K562 (cell line): ENCODE measurements at regions not wholly inside any gene's neighbourhood (a gene's known extent, or its start where the extent isn't known, plus 50 kb on each side); places are given as distances from the start of the nearest gene placed in this dataset.

ENCODE experiments used
- ATAC-seq: fragments of 200-7000 bp; cut with Tn5 transposase; 3 replicates; pipeline ENCODE4 v1.9.1; 2020; ENCODE audit warnings: moderate library complexity
- BruUV-seq: library from RNA; stranded (reverse); fragments of 400-500 nt; replicated peaks from 2 replicates; lab custom pipeline; 2021; lab: Mats Ljungman, UMichigan
- CTCF ChIA-PET: fragments of 300-600 bp; formaldehyde crosslinking; extraction: SDS; loops from one replicate; lab custom pipeline; 2021; ENCODE audit warnings: low intra/inter-chr PET ratio; lab: Yijun Ruan, JAX
- POLR2A ChIA-PET: fragments of 300-600, 350-650 bp; sonication (Branson Sonifier 250); formaldehyde crosslinking; extraction: SDS; loops from one replicate; lab custom pipeline; 2021; ENCODE audit warnings: antibody characterized with exemption, inconsistent platforms; lab: Yijun Ruan, JAX
- DNase-seq, 4 experiments: peaks; one replicate each; pipeline versions ENCODE4 v3.0.0 to v3.0.0-alpha.2; 2011 to 2018; ENCODE audit warnings: low spot score in 3 of 4, mixed read lengths in 3 of 4; ENCODE audit errors: extremely low read depth in 1 of 4
- FAIRE-seq: peaks from 2 replicates; lab custom pipeline; 2011; peaks lifted over from hg19 to GRCh38; lab: Jason Lieb, UNC
- H2AFZ ChIP-seq: 2 replicates; pipeline ENCODE4 v1.6.0; 2011; ENCODE audit warnings: low read depth, low read length, control low read depth, inconsistent platforms
- H3K27ac ChIP-seq: fragments of 200-600 bp; 3 replicates; pipeline ENCODE4 v1.8.0; 2011; ENCODE audit warnings: low read depth, mild to moderate bottlenecking, control low read depth, inconsistent platforms, low read length, moderate library complexity, mixed read lengths; ENCODE audit errors: extremely low read depth
- H3K27me3 ChIP-seq, 2 experiments: fragments of 300-600 bp in 1 of 2; 2 replicates in 1 of 2; 3 replicates in 1 of 2; pipeline versions ENCODE4 v1.6.0 to v1.8.0; 2011; ENCODE audit warnings: inconsistent platforms in 2 of 2, low read length in 2 of 2, mild to moderate bottlenecking in 1 of 2, mixed read lengths in 1 of 2, moderate library complexity in 1 of 2; ENCODE audit not compliant: control insufficient read depth in 2 of 2, insufficient read depth in 2 of 2
- H3K36me3 ChIP-seq: fragments of 300-600 bp; 3 replicates; pipeline ENCODE4 v1.8.0; 2011; ENCODE audit warnings: mild to moderate bottlenecking, low read length, inconsistent platforms; ENCODE audit not compliant: control insufficient read depth, insufficient read depth
- H3K4me1 ChIP-seq, 2 experiments: fragments of 200-600 bp in 1 of 2; replicated peaks in 1 of 2; 2 replicates in 1 of 2; 3 replicates in 1 of 2; pipeline versions ENCODE4 v1.5.1 to v1.8.0; 2011; ENCODE audit warnings: inconsistent platforms in 2 of 2, low read length in 2 of 2, mild to moderate bottlenecking in 1 of 2, mixed read lengths in 1 of 2, moderate library complexity in 1 of 2; ENCODE audit not compliant: control insufficient read depth in 2 of 2, insufficient read depth in 2 of 2
- H3K4me2 ChIP-seq: 2 replicates; pipeline ENCODE4 v1.6.1; 2011; ENCODE audit warnings: low read length, control low read depth, inconsistent platforms, mixed read lengths; ENCODE audit not compliant: insufficient read depth
- H3K4me3 ChIP-seq: fragments of 200-600 bp; sonication (generic), shearing (Covaris generic); 2 replicates; pipeline ENCODE4 v1.5.1; 2016; ENCODE audit warnings: control low read depth, inconsistent platforms
- H3K79me2 ChIP-seq: fragments of 200-600 bp; 3 replicates; pipeline ENCODE4 v1.8.0; 2011; ENCODE audit warnings: low read length, inconsistent platforms; ENCODE audit not compliant: control insufficient read depth, insufficient read depth
- H3K9ac ChIP-seq, 2 experiments: 2 replicates each; pipeline versions ENCODE4 v1.6.0 to v1.6.1; 2011; ENCODE audit warnings: low read depth in 2 of 2, low read length in 2 of 2, control low read depth in 1 of 2, inconsistent platforms in 1 of 2, mild to moderate bottlenecking in 1 of 2, mixed read lengths in 1 of 2; ENCODE audit not compliant: insufficient read depth in 1 of 2
- H3K9me1 ChIP-seq: one replicate; pipeline ENCODE4 v1.6.0; 2011; ENCODE audit warnings: inconsistent platforms, mild to moderate bottlenecking, low read length, moderate library complexity; ENCODE audit not compliant: control insufficient read depth, insufficient read depth
- H3K9me3 ChIP-seq: replicated peaks from 2 replicates; pipeline ENCODE4 v1.5.1; 2011; ENCODE audit warnings: low read depth, low read length, inconsistent platforms; ENCODE audit not compliant: control insufficient read depth, insufficient read depth
- H4K20me1 ChIP-seq: replicated peaks from 2 replicates; pipeline ENCODE4 v1.6.1; 2011; ENCODE audit warnings: low read length, inconsistent platforms, mixed read lengths; ENCODE audit not compliant: control insufficient read depth, insufficient read depth
- CEBPB ChIP-seq: fragments of 450-650 bp; IDR thresholded peaks from 2 replicates; pipeline ENCODE4 v1.6.1; 2016; ENCODE audit warnings: missing genetic modification characterization, missing compliant biosample characterization
- CTBP1 ChIP-seq: fragments of 450-650 bp; IDR thresholded peaks from 2 replicates; pipeline ENCODE4 v1.6.1; 2016; ENCODE audit warnings: borderline replicate concordance
- DDX20 ChIP-seq: fragments of 450-650 bp; IDR thresholded peaks from 2 replicates; pipeline ENCODE4 v1.6.1; 2016; ENCODE audit warnings: missing genetic modification characterization, low read depth, mild to moderate bottlenecking, missing compliant biosample characterization, moderate library complexity
- MXI1 ChIP-seq: IDR thresholded peaks from 2 replicates; pipeline ENCODE4 v1.6.1; 2011; ENCODE audit warnings: low read depth, mild to moderate bottlenecking, improper control_type of control experiment, low read length
- ZBTB7A ChIP-seq: IDR thresholded peaks from 2 replicates; pipeline ENCODE4 v1.6.1; 2011; ENCODE audit warnings: low read depth, mild to moderate bottlenecking, low read length, moderate library complexity, borderline replicate concordance; ENCODE audit not compliant: control insufficient read depth
- WGBS: fragments of 100-300 bp; shearing (Covaris generic); methylation state at CpG from one replicate; pipeline ENCODE4 v1.1.6; 2016; ENCODE audit warnings: low coverage, mixed read lengths; ENCODE audit not compliant: insufficient coverage; ENCODE audit errors: missing lambda C conversion rate; 5-methylcytosine and 5-hydroxymethylcytosine counted together
- in situ Hi-C: fragments of 300-500 bp; cut with MboI; formaldehyde crosslinking; loops from 4 replicates; pipeline ENCODE4 v1.15.0; 2018; ENCODE audit warnings: inconsistent platforms, mixed read lengths
- intact Hi-C: fragments of 100-400 bp; cut with micrococcal nuclease; formaldehyde crosslinking; loops from 2 replicates; pipeline ENCODE4 v1.14.2; 2022
- TF ChIP-seq, protein P1 (sequence below): fragments of 250-450 bp; sonication (Bioruptor Pico); IDR thresholded peaks from 2 replicates; pipeline ENCODE4 v1.4.0; 2020; ENCODE audit warnings: mild to moderate bottlenecking, moderate library complexity, borderline replicate concordance
- TF ChIP-seq, protein P2 (sequence below): sonication (generic); formaldehyde crosslinking; IDR thresholded peaks from 2 replicates; pipeline ENCODE4 v1.8.0; 2022; ENCODE audit warnings: mild to moderate bottlenecking, missing genetic modification reagents

DNA sequence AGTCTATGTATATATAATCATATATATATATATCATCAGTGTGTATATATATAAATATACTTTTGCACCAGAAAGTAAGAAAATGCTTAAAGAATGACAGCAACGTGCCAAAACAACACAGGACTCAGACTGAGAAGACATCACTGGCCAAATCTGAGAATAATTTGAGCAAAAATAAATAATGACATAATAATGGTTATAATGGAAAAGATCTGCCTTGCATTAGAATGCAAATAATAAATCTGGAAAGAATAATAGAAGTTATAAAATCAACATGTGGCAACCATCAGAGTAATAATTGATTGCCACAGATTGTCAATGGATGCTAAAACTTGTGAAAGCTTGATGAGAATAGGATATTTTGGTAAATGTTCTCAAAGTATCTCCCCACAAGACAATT lies 61.5 kb upstream of the PLEKHG7 start:
- Histone ChIP-seq H3K4me3 (no peak overlapping the region), H3K9me3 (no peaks in the 10 kb centered on the region)
- TF ChIP-seq CEBPB (tag), result no peak
- TF ChIP-seq DDX20 (tag), result no peak
- TF ChIP-seq CTBP1, result no peak
- TF ChIP-seq MXI1, result no peak
- TF ChIP-seq, protein P1, sequence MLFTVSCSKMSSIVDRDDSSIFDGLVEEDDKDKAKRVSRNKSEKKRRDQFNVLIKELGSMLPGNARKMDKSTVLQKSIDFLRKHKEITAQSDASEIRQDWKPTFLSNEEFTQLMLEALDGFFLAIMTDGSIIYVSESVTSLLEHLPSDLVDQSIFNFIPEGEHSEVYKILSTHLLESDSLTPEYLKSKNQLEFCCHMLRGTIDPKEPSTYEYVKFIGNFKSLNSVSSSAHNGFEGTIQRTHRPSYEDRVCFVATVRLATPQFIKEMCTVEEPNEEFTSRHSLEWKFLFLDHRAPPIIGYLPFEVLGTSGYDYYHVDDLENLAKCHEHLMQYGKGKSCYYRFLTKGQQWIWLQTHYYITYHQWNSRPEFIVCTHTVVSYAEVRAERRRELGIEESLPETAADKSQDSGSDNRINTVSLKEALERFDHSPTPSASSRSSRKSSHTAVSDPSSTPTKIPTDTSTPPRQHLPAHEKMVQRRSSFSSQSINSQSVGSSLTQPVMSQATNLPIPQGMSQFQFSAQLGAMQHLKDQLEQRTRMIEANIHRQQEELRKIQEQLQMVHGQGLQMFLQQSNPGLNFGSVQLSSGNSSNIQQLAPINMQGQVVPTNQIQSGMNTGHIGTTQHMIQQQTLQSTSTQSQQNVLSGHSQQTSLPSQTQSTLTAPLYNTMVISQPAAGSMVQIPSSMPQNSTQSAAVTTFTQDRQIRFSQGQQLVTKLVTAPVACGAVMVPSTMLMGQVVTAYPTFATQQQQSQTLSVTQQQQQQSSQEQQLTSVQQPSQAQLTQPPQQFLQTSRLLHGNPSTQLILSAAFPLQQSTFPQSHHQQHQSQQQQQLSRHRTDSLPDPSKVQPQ, result no peak
- TF ChIP-seq, protein P2, sequence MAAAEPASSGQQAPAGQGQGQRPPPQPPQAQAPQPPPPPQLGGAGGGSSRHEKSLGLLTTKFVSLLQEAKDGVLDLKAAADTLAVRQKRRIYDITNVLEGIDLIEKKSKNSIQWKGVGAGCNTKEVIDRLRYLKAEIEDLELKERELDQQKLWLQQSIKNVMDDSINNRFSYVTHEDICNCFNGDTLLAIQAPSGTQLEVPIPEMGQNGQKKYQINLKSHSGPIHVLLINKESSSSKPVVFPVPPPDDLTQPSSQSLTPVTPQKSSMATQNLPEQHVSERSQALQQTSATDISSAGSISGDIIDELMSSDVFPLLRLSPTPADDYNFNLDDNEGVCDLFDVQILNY, result no peak
- TF ChIP-seq ZBTB7A, result no peak
- TF ChIP-seq, all 486 proteins: peak for 0
- no peak for FAIRE-seq
- Histone ChIP-seq H4K20me1 (no peaks in the 10 kb centered on the region), H3K27me3 (no peaks in the 10 kb centered on the region), H3K27ac (no peak overlapping the region), H3K9me1 (no peaks in the 10 kb centered on the region), H3K79me2 (no peaks in the 10 kb centered on the region), H3K36me3 (no peaks in the 10 kb centered on the region), H3K4me2 (no peak overlapping the region), H3K9ac (no peak overlapping the region), H2AFZ (no peak overlapping the region), H3K4me1 (no peaks in the 10 kb centered on the region)
- no peak for DNase-seq
- intact Hi-C loops (loop anchor here (10.0 kb wide), 1 partner anchor 1276 kb away; no protein-coding TSS in a partner anchor), in situ Hi-C loops (loop anchor here (25.0 kb wide), 1 partner anchor 1679 kb away; the partner anchor contains the start of gene CCER1)
- no TSS peak for BruUV-seq
- CTCF ChIA-PET, result no interaction called here
- WGBS, result 0% methylated on average over 1 of the region's 1 CpG
- ATAC-seq, result no peak
- POLR2A ChIA-PET, result no interaction called here
